ENCODE measurements at regions not wholly inside any gene's neighbourhood (a gene's known extent, or its start where the extent isn't known, plus 50 kb on each side); places are given as distances from the start of the nearest gene placed in this dataset.

GRCh38 chr14:95609398-95609990 lies 74.6 kb downstream of the GLRX5 start (continued):
- TF ChIP-seq ARID3B (CRISPR knock-in tag; IDR thresholded peaks at IDR 0.05; ENCODE audit: borderline replicate concordance) (no peak), CTCF (IDR thresholded peaks at IDR 0.05 in 2 of 3, conservative IDR thresholded peaks at IDR 0.05 in 1 of 3; ENCODE audit: insufficient read depth in 2 of 3, low read depth in 1 of 3, low read length in 3 of 3) (peak; percentile 47 to 68 (median 62)), REST (IDR thresholded peaks at IDR 0.05; ENCODE audit: borderline replicate concordance) (peak; percentile 19; the same call in 1 of the 2 replicates), REST (CRISPR knock-in tag; IDR thresholded peaks at IDR 0.05; ENCODE audit: low read depth) (no peak)

All from K562 (cell line).